Effector memory CD4-positive, alpha-beta T cell (primary cell): ENCODE measurements at regions not wholly inside any gene's neighbourhood (a gene's known extent, or its start where the extent isn't known, plus 50 kb on each side); places are given as distances from the start of the nearest gene placed in this dataset.

Experiments
- DNase-seq, 3 donors: peaks; one replicate each; pipeline ENCODE4 v3.0.0-alpha.2; 2020
- H3K27ac ChIP-seq: 2 replicates; pipeline ENCODE4 v1.7.0; 2013; ENCODE audit warnings: mild to moderate bottlenecking, low read length, moderate library complexity; ENCODE audit not compliant: insufficient read depth, poor library complexity, severe bottlenecking
- H3K27me3 ChIP-seq: replicated peaks from 2 replicates; pipeline ENCODE4 v1.7.0; 2013; ENCODE audit warnings: mild to moderate bottlenecking, low read length; ENCODE audit not compliant: insufficient read depth, control insufficient read depth, poor library complexity, severe bottlenecking
- H3K36me3 ChIP-seq: 2 replicates; pipeline ENCODE4 v1.7.0; 2013; ENCODE audit warnings: mild to moderate bottlenecking, low read length, moderate library complexity; ENCODE audit not compliant: control insufficient read depth, insufficient read depth
- H3K4me1 ChIP-seq: 2 replicates; pipeline ENCODE4 v1.7.0; 2013; ENCODE audit warnings: low read length, mild to moderate bottlenecking; ENCODE audit not compliant: control insufficient read depth, insufficient read depth, poor library complexity, severe bottlenecking
- H3K4me3 ChIP-seq: 2 replicates; pipeline ENCODE4 v1.7.0; 2013; ENCODE audit warnings: low read length, low read depth, mild to moderate bottlenecking; ENCODE audit not compliant: insufficient read depth, poor library complexity, severe bottlenecking
- H3K9me3 ChIP-seq: 2 replicates; pipeline ENCODE4 v1.7.0; 2013; ENCODE audit warnings: mild to moderate bottlenecking, low read length, moderate library complexity; ENCODE audit not compliant: control insufficient read depth

DNA sequence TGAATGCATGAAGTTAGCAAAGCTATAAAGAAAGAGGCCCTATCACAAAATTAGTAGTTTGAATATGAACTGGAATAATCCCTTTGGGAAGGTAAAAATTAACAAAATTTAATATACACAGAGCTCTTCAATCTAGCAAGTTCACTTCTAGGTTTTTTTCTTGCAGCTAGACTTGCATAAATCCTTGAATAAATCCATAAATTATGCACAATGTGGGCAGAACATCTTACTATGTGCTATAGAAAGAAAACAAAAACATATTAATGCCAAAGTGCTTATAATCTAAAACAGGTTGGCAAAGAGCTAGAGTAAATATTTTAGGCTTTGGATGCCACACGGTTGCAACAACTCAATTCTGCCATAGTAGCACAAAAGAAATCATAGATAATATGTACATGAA lies 138.5 kb upstream of the FREM1 start:
- no peak overlapping the region for H3K4me3 ChIP-seq
- H3K9me3 ChIP-seq: no peaks in the 10 kb centered on the region
- H3K36me3 ChIP-seq: no peaks in the 10 kb centered on the region
- no peaks in the 10 kb centered on the region for H3K4me1 ChIP-seq
- H3K27me3 ChIP-seq: no peaks in the 10 kb centered on the region
- no peak overlapping the region for H3K27ac ChIP-seq
- no peak for DNase-seq

DNA sequence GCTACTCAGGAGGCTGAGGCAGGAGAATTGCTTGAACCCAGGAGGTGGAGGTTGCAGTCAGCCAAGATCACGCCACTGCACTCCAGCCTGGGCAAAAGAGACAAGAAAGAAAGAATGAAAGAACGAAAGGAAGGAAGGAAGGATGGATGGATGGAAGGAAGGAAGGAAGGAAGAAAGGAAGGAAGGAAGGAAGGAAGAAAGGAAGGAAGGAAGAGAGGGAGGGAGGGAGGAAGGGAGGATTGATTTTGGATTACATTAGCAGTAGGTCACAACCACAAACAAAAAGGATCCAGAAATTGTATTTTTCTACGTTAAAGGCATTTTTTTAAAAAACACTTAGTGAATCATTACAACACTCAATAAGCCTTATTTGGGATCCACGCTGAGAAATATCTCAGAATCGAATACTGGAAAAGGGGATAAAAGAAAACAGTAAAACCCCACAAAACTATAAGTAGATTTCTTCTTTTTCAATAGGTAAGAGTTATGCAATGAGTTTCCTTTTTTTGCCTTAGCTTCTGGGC lies 136.9 kb upstream of the FREM1 start:
- DNase-seq: no peak
- Histone ChIP-seq H3K36me3 (no peaks in the 10 kb centered on the region), H3K9me3 (no peaks in the 10 kb centered on the region), H3K4me1 (no peaks in the 10 kb centered on the region), H3K4me3 (no peak overlapping the region), H3K27ac (no peak overlapping the region), H3K27me3 (no peaks in the 10 kb centered on the region)

DNA sequence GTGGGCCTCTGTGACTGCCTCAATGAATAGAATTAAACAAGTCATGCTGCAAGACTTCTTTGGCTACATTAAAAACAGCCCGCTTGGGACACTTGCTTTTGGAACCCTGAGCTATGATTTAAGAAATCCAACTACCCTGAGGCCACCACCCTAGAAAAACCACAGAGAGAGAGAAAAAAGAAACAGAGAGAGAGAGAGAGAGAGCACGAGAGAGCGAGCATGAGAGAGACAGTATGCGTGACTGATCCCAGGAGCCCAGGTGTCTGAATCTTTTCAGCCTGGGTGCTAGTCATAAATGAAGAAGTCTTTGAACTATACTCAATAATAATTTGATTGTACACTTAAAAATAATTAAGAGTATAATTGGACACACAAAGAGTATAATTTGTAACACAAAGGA lies 123.1 kb upstream of the FREM1 start:
- H3K27ac ChIP-seq: no peak overlapping the region
- no peaks in the 10 kb centered on the region for H3K36me3 ChIP-seq
- DNase-seq: no peak
- no peaks in the 10 kb centered on the region for H3K4me1 ChIP-seq
- no peak overlapping the region for H3K4me3 ChIP-seq
- no peaks in the 10 kb centered on the region for H3K9me3 ChIP-seq
- no peaks in the 10 kb centered on the region for H3K27me3 ChIP-seq

DNA sequence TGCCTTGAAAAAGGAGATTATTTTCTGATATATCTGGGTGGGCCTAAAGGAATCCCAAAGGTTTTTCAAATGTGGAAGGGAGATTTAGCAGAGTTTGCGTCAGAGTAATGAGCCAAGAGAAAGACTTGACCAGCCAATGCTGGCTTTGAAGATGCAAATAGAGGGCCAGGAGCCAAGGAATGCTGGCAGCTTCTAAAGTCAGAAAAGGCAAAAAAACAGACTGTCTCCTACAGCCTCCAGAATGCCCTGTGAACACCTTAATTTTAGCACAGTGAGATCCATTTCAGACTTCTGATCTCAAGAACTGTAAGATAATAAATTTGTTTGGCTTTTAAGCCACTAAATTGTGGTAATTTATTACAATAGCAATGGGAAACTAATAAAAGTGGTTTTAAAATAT lies 122.6 kb upstream of the FREM1 start:
- Histone ChIP-seq H3K27me3 (no peaks in the 10 kb centered on the region), H3K9me3 (no peaks in the 10 kb centered on the region), H3K27ac (no peak overlapping the region), H3K4me1 (no peaks in the 10 kb centered on the region), H3K36me3 (no peaks in the 10 kb centered on the region), H3K4me3 (no peak overlapping the region)
- DNase-seq: no peak

DNA sequence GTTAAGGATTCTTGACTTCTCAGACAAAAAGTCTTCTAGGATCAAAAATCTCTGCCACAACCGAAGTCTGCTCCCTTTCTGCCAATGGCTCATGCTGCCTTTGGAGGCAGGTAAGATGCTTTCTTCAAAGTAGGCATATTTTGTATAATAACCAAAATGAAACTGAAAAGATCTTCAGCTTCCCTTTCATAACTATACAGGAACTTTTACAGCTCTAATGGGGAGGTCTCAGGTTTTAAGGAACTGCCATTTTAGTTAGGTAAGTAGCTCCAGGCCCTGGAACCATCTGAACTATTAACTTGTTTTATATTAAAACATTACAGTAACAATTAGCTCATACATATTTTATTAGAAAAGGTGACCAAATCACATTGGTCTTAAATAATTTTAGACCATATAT lies 110.9 kb upstream of the FREM1 start:
- H3K27ac ChIP-seq: no peak overlapping the region
- no peak for DNase-seq
- no peaks in the 10 kb centered on the region for H3K4me1 ChIP-seq
- H3K9me3 ChIP-seq: no peaks in the 10 kb centered on the region
- no peaks in the 10 kb centered on the region for H3K27me3 ChIP-seq
- H3K4me3 ChIP-seq: no peak overlapping the region
- H3K36me3 ChIP-seq: no peaks in the 10 kb centered on the region

DNA sequence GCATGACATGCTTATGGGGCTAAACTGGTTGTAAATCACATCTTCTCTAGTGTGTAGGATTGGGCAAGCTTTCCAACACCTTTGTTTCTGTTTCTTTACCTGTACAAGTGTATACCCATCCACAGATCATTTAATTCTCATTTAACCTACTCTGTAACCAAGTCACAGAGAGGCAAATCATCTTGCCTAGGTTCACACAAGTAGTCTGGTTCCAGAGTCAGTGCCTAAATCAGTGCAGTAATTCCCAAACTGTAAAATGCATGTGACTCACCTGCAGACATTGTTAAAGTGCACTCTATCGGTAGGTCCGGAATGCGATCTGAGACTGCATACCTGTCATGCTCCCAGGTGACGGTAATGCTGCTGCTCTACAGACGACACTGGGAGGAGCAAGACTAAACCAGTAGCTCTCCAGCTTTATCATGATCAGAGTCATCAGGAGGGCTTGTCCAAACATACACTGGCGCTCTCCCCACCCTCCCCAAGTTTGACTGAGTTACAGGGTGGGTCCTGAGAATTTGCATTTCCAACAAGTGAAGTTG lies 107.9 kb upstream of the FREM1 start:
- H3K4me1 ChIP-seq: no peaks in the 10 kb centered on the region
- H3K27ac ChIP-seq: no peak overlapping the region
- no peaks in the 10 kb centered on the region for H3K36me3 ChIP-seq
- no peaks in the 10 kb centered on the region for H3K9me3 ChIP-seq
- no peaks in the 10 kb centered on the region for H3K27me3 ChIP-seq
- H3K4me3 ChIP-seq: no peak overlapping the region
- no peak for DNase-seq

DNA sequence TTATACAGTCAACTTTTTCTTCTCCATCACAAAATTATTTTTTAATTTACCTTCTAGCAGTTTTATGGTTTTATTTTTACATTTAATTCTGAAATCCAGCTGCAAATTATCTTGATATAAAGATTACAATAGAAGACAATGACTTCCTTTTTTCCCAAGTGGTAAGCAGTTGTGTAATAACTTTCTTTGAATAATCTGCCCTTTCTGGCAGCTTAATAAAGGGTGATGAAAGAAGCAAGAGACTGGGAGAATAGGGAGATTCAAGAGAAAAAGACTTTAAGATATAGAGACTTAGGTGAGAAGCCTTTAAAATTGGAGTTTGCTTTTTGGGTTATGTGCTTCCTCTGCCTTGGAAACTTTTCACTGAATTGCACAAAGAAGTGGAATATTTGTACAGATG lies 100.4 kb upstream of the FREM1 start:
- no peak for DNase-seq
- H3K27me3 ChIP-seq: no peaks in the 10 kb centered on the region

DNA sequence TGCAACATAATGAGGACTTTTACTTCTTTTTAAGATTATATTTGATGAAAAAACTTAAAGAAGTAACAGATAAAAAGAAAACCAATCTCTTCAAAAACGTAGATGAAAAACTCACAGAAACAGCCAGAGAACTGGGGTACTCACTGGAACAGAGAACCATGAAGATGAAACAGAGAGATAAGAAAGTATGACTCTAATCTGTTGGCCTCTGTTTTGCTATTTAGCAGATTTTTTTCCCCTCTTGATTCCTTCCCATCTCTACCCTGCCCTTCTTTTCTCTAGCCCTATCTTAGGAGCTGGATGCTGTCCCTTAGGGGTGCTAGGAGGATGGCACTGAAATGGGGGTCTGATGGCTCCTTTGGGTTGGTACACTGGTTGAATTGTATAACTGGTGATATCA lies 97.5 kb upstream of the FREM1 start:
- Histone ChIP-seq H3K4me1 (no peaks in the 10 kb centered on the region), H3K36me3 (no peaks in the 10 kb centered on the region), H3K27ac (no peak overlapping the region), H3K9me3 (no peaks in the 10 kb centered on the region), H3K4me3 (no peak overlapping the region), H3K27me3 (no peaks in the 10 kb centered on the region)
- DNase-seq: no peak

More for the DNA sequence above, 100.4 kb upstream of the FREM1 start:
- no peaks in the 10 kb centered on the region for H3K36me3 ChIP-seq
- no peaks in the 10 kb centered on the region for H3K4me1 ChIP-seq
- no peak overlapping the region for H3K4me3 ChIP-seq
- H3K27ac ChIP-seq: no peak overlapping the region
- H3K9me3 ChIP-seq: no peaks in the 10 kb centered on the region

DNA sequence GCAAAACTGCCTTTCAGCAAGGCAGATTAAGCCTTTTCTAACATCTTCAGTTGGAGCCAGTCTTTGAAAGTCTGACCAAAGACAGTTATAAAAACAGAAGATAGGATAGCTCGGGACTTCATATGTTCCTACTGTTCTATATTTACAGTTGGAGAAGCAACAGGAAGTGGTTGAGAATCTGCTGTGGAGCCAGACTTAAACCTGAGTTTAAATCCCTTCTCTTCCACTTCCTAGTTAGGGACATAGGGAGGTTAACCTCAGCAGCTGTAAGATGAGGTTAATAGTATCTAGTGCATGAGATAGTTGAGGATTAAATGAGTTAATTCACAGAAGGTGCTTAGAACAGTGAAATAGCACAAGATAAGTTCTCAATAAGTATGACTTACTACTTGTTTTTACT lies 84.5 kb upstream of the FREM1 start:
- DNase-seq: no peak

DNA sequence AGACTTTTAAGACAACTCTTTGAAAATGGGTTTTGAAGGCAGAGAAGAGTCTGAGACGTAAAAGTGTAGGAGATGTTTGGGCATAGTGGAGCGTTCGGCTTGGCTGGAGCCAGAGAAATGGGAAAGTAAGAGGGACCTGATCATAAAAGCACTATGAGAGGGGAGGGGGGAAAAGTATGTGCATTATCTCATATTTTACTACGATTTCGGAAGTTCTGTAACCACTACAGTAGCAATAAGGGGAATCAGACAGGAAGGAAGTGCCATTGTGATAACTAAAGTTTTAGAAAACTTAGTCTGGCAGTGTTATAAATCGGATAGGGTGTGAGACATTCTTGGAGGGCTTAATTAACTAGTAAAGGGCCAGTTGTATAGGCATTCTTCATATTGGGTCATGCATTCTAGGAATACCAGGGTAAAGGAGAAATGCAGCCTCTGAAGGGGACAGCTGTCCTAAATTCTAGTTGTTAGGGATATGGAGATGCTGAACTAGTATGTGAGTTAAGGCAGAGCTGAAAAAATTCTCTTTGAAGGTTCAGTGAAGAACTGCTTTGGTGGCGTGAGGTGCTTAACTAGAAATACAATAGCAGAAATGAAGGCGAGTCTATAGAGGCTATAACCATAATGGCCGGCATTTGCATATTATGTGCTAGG lies 83.8 kb upstream of the FREM1 start:
- Histone ChIP-seq H3K27me3 (no peaks in the 10 kb centered on the region), H3K4me1 (peaks cover 11% of the 10 kb centered on the region), H3K9me3 (no peaks in the 10 kb centered on the region), H3K27ac (peak overlapping the region; percentile 53), H3K4me3 (peak overlapping the region; percentile 69), H3K36me3 (no peaks in the 10 kb centered on the region)
- no peak for DNase-seq

More for the DNA sequence above, 84.5 kb upstream of the FREM1 start:
- Histone ChIP-seq H3K27me3 (no peaks in the 10 kb centered on the region), H3K36me3 (no peaks in the 10 kb centered on the region), H3K4me3 (no peak overlapping the region), H3K27ac (no peak overlapping the region), H3K9me3 (no peaks in the 10 kb centered on the region), H3K4me1 (peaks cover 11% of the 10 kb centered on the region)
